ENCODE measurements at regions not wholly inside any gene's neighbourhood (a gene's known extent, or its start where the extent isn't known, plus 50 kb on each side); places are given as distances from the start of the nearest gene placed in this dataset.

DNA sequence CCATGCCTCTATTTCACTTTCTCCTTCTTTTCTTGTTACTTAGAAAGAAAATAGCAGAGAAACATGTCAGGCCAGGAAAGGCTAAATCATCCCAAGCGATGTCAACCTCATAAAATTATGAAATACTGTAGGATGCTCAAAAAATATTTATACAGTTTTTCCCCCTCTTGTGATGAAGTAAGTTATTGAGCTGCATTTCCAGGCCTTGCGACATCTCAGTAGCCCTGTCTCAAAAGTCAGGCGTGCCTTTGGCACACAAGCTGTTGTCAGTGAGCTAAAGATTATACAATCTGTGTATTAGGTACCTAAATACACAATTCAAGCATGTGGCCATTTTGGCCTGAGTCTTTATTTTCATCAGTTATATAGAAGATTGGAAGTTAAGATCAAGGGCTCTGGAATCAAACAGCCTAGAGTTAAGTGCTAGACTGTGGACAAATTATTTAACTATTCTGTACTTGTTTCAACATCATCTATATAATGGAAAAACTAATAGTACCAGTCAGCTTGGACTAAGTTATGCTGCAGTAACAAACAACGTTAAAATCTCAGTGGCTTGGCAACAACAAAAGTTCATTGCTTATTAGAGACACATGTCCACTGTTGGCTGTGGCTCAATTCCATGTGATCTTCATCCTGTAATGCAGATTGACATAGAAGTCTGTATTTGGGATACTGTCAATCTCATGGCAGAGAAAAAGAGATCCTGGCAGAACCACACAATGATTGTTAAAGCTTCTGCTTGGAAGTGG is 406.4 kb upstream of the PROK2 start:
- Histone ChIP-seq H3K9ac (ENCODE audit: low read depth, low read length) (no peak overlapping the region), H3K36me3 (ENCODE audit: control insufficient read depth, insufficient read depth, low read length) (no peaks in the 10 kb centered on the region)

DNA sequence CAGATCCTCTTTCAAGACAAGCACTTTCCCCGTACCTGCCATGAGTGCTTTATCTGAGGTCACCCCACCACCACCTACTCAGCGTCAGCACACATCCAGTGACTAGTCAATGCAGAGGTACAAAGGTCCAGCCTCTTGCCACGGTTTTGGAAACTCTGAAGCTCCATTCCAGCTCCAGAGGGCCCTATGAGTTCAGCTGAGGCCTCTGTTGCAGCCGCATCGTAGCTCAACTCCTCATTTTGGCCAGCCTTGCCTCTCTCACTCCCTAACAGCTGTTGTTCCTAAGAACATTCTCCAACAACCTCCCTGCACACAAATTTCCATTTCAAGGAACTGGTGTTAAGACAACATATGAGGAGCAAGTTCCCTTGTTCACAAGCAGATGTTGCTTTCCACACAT is 405.1 kb upstream of the PROK2 start:
- H3K4me3 ChIP-seq (ENCODE audit: low read depth, low read length), result no peak overlapping the region
- no peaks in the 10 kb centered on the region for H3K4me1 ChIP-seq (ENCODE audit: control insufficient read depth, insufficient read depth, low read length)
- H3K36me3 ChIP-seq (ENCODE audit: control insufficient read depth, insufficient read depth, low read length), result no peaks in the 10 kb centered on the region
- no peaks in the 10 kb centered on the region for H3K9me3 ChIP-seq (ENCODE audit: control insufficient read depth, insufficient read depth, low read length)
- H3K9ac ChIP-seq (ENCODE audit: low read depth, low read length), result no peak overlapping the region
- no peaks in the 10 kb centered on the region for H3K27me3 ChIP-seq (ENCODE audit: control insufficient read depth, insufficient read depth, low read length)

More for the DNA sequence above, 406.4 kb upstream of the PROK2 start:
- Histone ChIP-seq H3K9me3 (ENCODE audit: control insufficient read depth, insufficient read depth, low read length) (no peaks in the 10 kb centered on the region), H3K4me1 (ENCODE audit: control insufficient read depth, insufficient read depth, low read length) (no peaks in the 10 kb centered on the region), H3K27me3 (ENCODE audit: control insufficient read depth, insufficient read depth, low read length) (no peaks in the 10 kb centered on the region), H3K4me3 (ENCODE audit: low read depth, low read length) (no peak overlapping the region)

DNA sequence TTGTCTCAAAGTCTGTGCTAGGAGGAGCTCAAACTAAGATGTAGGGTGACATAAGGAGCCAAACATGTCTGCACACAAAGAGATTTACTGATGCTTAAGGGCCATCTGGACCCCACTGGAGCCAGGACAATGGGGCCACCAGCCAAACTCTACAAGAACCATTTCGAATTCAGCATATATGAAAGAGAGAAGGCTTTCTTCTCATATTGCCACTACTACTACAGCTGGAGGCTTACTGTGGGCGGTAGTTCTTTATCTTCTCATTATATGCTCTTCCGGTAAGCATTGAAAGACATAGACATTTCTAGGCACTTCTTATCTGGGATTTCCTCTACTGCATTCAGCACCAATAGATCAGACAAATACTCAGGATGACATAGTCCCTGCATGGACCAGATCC is 404.4 kb upstream of the PROK2 start:
- H3K9me3 ChIP-seq (ENCODE audit: control insufficient read depth, insufficient read depth, low read length), result no peaks in the 10 kb centered on the region
- no peaks in the 10 kb centered on the region for H3K4me1 ChIP-seq (ENCODE audit: control insufficient read depth, insufficient read depth, low read length)
- no peaks in the 10 kb centered on the region for H3K36me3 ChIP-seq (ENCODE audit: control insufficient read depth, insufficient read depth, low read length)
- H3K4me3 ChIP-seq (ENCODE audit: low read depth, low read length), result no peak overlapping the region
- no peaks in the 10 kb centered on the region for H3K27me3 ChIP-seq (ENCODE audit: control insufficient read depth, insufficient read depth, low read length)
- no peak overlapping the region for H3K9ac ChIP-seq (ENCODE audit: low read depth, low read length)

DNA sequence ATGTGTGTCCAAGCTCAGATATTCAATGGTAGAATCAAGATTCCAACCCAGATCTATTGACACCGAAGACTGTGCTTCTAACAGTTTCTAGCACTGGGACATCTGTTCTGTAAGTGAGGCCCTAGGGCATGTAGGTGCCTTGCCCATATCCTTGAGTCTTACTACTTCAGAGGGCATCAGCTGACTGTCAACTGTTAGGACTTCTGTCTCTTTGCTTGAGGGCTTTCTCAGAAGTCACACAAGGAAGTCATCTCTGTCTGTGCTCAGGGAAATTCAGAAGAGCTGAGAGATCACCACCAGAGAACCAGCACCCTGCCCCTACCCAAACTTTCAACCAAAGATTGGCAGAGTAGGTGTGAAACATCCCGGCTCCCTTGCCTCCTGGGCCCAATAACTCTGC is 403.6 kb upstream of the PROK2 start:
- no peak overlapping the region for H3K4me3 ChIP-seq (ENCODE audit: low read depth, low read length)
- H3K9me3 ChIP-seq (ENCODE audit: control insufficient read depth, insufficient read depth, low read length), result no peaks in the 10 kb centered on the region
- H3K27me3 ChIP-seq (ENCODE audit: control insufficient read depth, insufficient read depth, low read length), result no peaks in the 10 kb centered on the region
- no peaks in the 10 kb centered on the region for H3K4me1 ChIP-seq (ENCODE audit: control insufficient read depth, insufficient read depth, low read length)
- H3K9ac ChIP-seq (ENCODE audit: low read depth, low read length), result no peak overlapping the region
- no peaks in the 10 kb centered on the region for H3K36me3 ChIP-seq (ENCODE audit: control insufficient read depth, insufficient read depth, low read length)

DNA sequence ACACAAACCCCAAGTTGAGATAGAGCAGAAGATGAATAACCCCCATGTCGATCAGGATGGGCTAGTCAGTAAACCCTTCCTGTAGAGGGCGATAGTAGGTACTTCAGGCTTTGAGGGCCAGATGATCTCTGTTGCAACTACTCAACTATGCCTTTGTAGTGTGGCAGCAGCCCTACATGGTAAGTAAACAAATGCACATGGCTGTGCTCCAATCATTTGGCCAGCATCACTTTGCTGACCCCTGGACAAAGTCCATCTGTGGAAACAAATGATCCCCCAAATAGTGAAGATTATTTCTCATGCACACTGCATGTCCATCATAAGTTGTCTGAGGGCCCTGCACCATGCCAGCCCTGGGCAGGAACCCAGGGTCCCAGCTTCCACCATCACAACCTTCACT is 402.2 kb upstream of the PROK2 start:
- Histone ChIP-seq H3K36me3 (ENCODE audit: control insufficient read depth, insufficient read depth, low read length) (no peaks in the 10 kb centered on the region), H3K4me3 (ENCODE audit: low read depth, low read length) (no peak overlapping the region), H3K9me3 (ENCODE audit: control insufficient read depth, insufficient read depth, low read length) (no peaks in the 10 kb centered on the region), H3K4me1 (ENCODE audit: control insufficient read depth, insufficient read depth, low read length) (no peaks in the 10 kb centered on the region), H3K27me3 (ENCODE audit: control insufficient read depth, insufficient read depth, low read length) (no peaks in the 10 kb centered on the region), H3K9ac (ENCODE audit: low read depth, low read length) (no peak overlapping the region)

DNA sequence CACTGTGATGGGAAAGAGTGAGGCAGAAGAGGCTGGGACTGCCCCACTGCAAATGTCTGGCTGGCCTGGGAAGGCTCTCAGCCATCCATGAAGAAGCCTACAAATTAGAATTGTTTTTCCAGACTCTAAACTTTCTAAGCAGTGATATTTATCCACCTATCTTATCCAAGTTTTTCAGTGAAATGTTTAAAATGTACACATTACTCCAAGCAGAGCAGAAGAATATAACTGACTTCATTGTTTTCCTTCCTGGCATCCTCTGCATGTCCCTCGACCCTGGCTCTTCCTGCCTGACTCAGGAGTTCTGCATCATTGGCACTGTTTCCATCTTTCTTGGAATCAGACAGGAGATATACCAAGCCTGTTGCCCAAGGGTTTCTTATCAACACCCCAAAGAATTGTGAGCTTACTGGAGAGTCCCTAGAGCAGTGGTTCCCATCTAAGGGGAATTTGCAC is 401.5 kb upstream of the PROK2 start:
- Histone ChIP-seq H3K4me1 (ENCODE audit: control insufficient read depth, insufficient read depth, low read length) (no peaks in the 10 kb centered on the region), H3K9ac (ENCODE audit: low read depth, low read length) (no peak overlapping the region), H3K9me3 (ENCODE audit: control insufficient read depth, insufficient read depth, low read length) (no peaks in the 10 kb centered on the region), H3K27me3 (ENCODE audit: control insufficient read depth, insufficient read depth, low read length) (no peaks in the 10 kb centered on the region), H3K36me3 (ENCODE audit: control insufficient read depth, insufficient read depth, low read length) (no peaks in the 10 kb centered on the region), H3K4me3 (ENCODE audit: low read depth, low read length) (no peak overlapping the region)

DNA sequence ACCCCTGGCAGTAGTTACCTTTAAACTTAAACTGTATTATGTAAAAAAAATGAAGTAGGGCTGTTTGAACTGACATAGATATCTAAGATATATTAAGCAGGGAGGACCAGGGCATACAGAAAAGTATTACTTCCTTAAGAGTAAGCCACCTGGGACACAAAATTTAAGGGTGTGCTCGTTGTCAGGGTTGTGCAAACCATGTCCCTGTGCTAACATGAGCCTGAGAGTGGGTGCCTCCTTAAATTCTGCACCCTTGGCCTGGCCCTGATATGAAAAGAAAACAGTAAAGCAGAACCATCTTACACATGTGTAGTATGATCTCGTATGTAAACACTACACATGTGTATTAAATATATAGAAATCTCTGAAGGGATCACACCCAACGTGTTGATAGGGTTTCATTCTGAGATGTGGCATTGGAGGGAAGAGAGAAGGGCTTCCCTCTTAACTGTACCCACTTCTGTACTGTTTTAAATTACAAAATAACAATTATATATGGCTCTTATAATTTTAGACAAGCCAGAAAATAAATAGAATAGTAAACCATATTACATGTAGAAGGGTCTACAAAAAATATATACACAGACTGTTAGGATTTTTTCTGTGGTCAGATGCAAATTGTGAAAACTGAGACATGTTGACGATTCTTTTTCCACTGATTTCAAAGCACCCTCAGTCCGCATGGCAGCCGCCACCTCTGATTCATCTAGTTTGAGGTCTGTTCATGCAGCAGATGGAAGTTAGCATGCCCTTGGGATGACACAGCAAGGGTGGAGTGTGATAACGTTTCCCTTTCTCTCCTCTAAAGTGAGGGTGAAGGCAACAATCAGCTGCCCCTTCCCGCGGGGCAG is 400.8 kb upstream of the PROK2 start:
- Histone ChIP-seq H3K36me3 (ENCODE audit: control insufficient read depth, insufficient read depth, low read length) (no peaks in the 10 kb centered on the region), H3K9me3 (ENCODE audit: control insufficient read depth, insufficient read depth, low read length) (no peaks in the 10 kb centered on the region), H3K9ac (ENCODE audit: low read depth, low read length) (no peak overlapping the region), H3K27me3 (ENCODE audit: control insufficient read depth, insufficient read depth, low read length) (no peaks in the 10 kb centered on the region), H3K4me3 (ENCODE audit: low read depth, low read length) (no peak overlapping the region), H3K4me1 (ENCODE audit: control insufficient read depth, insufficient read depth, low read length) (no peaks in the 10 kb centered on the region)

DNA sequence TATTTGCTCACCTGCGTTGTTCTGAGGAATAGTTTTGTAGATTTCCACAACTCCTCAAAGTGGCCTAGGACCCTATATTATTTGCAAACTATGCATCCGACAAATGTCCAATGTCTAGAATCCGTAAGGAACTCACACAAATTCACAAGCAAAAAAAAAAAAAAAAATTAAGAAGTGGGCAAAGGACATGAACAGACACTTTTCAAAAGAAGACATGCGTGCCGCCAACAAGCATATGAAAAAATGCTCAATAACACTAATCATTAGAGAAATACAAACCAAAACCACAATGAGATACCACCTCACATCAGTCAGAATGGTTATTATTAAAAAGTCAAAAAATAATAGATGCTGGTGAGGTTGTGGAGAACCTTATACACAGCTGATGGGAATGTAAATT is 398.5 kb upstream of the PROK2 start:
- Histone ChIP-seq H3K4me3 (ENCODE audit: low read depth, low read length) (no peak overlapping the region), H3K27me3 (ENCODE audit: control insufficient read depth, insufficient read depth, low read length) (no peaks in the 10 kb centered on the region), H3K9ac (ENCODE audit: low read depth, low read length) (no peak overlapping the region), H3K36me3 (ENCODE audit: control insufficient read depth, insufficient read depth, low read length) (no peaks in the 10 kb centered on the region), H3K4me1 (ENCODE audit: control insufficient read depth, insufficient read depth, low read length) (no peaks in the 10 kb centered on the region), H3K9me3 (ENCODE audit: control insufficient read depth, insufficient read depth, low read length) (no peaks in the 10 kb centered on the region)

DNA sequence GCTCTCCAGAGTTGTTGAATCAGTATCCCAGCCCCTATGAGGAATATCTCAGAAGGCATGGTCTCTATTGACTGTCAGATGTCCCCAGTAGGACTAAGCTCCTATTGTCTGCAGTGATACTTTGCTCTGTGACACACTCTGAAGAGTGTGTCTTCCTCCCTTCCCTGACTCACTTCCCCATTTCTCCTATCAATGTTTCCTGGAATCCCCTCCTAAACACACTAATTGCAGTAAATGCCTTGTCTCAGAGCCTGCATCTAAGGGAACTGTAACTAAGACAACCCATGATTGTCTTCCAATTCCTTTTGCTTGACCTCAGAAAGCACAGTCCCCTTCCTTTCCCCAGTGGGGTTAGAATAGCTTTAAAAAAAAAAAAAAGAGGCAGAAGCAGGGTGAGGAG is 397.3 kb upstream of the PROK2 start:
- H3K4me1 ChIP-seq (ENCODE audit: control insufficient read depth, insufficient read depth, low read length), result no peaks in the 10 kb centered on the region
- H3K9ac ChIP-seq (ENCODE audit: low read depth, low read length), result no peak overlapping the region
- no peaks in the 10 kb centered on the region for H3K9me3 ChIP-seq (ENCODE audit: control insufficient read depth, insufficient read depth, low read length)
- no peak overlapping the region for H3K4me3 ChIP-seq (ENCODE audit: low read depth, low read length)
- no peaks in the 10 kb centered on the region for H3K27me3 ChIP-seq (ENCODE audit: control insufficient read depth, insufficient read depth, low read length)
- H3K36me3 ChIP-seq (ENCODE audit: control insufficient read depth, insufficient read depth, low read length), result no peaks in the 10 kb centered on the region

DNA sequence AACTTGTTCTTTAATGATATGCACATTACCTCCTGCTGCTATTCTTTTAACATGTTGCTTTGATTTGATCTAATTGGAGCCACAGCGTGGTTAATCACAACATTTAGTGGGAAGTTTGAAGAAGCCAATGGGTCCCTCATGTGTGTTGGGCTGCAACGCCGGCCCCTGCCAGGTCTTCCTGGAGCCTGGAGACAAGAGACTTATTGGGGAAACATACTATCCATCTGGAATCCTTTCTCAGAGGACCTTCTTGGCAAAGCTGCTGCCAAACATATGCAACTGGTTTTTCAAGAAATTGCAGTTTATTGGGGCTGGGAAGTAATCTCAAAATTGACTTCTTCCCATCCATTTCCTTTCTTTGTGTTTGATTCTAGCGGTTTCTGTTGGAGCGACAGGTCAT is 396.3 kb upstream of the PROK2 start:
- Histone ChIP-seq H3K9ac (ENCODE audit: low read depth, low read length) (no peak overlapping the region), H3K4me1 (ENCODE audit: control insufficient read depth, insufficient read depth, low read length) (no peaks in the 10 kb centered on the region), H3K9me3 (ENCODE audit: control insufficient read depth, insufficient read depth, low read length) (no peaks in the 10 kb centered on the region), H3K27me3 (ENCODE audit: control insufficient read depth, insufficient read depth, low read length) (no peaks in the 10 kb centered on the region), H3K36me3 (ENCODE audit: control insufficient read depth, insufficient read depth, low read length) (no peaks in the 10 kb centered on the region), H3K4me3 (ENCODE audit: low read depth, low read length) (no peak overlapping the region)

DNA sequence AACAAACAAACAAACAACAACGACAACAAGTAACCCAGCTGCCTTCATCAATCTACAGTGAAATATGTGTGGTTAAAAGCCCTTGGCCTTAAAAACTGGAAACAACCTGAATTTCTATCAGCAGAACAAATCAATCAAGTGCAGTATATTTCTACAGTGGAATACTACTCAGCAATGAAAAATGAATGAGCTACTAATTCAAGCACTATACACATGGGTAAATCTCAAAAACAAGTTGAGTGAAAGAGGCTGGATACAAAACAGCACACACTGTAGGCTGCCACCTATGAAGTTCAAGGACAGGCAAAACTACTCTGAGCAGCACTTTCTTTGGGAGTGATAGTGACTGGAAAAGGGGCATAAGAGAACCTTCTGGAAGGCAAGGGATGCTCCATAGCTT is 395.5 kb upstream of the PROK2 start:
- Histone ChIP-seq H3K36me3 (ENCODE audit: control insufficient read depth, insufficient read depth, low read length) (no peaks in the 10 kb centered on the region), H3K27me3 (ENCODE audit: control insufficient read depth, insufficient read depth, low read length) (no peaks in the 10 kb centered on the region), H3K9me3 (ENCODE audit: control insufficient read depth, insufficient read depth, low read length) (no peaks in the 10 kb centered on the region), H3K4me1 (ENCODE audit: control insufficient read depth, insufficient read depth, low read length) (no peaks in the 10 kb centered on the region), H3K9ac (ENCODE audit: low read depth, low read length) (no peak overlapping the region), H3K4me3 (ENCODE audit: low read depth, low read length) (no peak overlapping the region)

DNA sequence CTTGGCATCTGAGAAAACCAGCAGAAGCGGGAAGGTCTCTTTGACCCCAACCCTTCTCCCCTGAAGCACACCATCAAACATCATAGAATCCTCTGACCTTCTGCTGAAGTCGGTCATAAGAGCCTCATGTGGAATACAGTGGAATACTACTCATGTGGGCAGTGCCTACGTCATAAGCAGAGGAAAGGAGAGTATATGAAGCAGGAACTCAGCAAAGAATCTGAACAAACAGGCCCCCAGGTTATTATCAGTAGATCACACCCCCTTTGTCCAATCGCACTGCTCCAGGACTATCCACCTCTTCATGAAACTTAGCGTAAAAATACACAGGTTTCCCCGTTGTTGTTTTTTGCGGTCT is 394.1 kb upstream of the PROK2 start:
- Histone ChIP-seq H3K27me3 (ENCODE audit: control insufficient read depth, insufficient read depth, low read length) (no peaks in the 10 kb centered on the region), H3K4me3 (ENCODE audit: low read depth, low read length) (no peak overlapping the region), H3K36me3 (ENCODE audit: control insufficient read depth, insufficient read depth, low read length) (no peaks in the 10 kb centered on the region), H3K9ac (ENCODE audit: low read depth, low read length) (no peak overlapping the region), H3K4me1 (ENCODE audit: control insufficient read depth, insufficient read depth, low read length) (no peaks in the 10 kb centered on the region), H3K9me3 (ENCODE audit: control insufficient read depth, insufficient read depth, low read length) (no peaks in the 10 kb centered on the region)
